SK-N-SH treated with all-trans-retinoic acid at 6 μM for 48 hours (cell line): ENCODE measurements at regions not wholly inside any gene's neighbourhood (a gene's known extent, or its start where the extent isn't known, plus 50 kb on each side); places are given as distances from the start of the nearest gene placed in this dataset.
"Not testable (repeated sequence)": the region's sequence is repeated elsewhere in the genome, so short reads cannot be mapped to it uniquely, and the experiment has no call there.

Experiments
- BACH2 ChIP-seq: fragments of 250-450 bp; sonication (Bioruptor Pico); IDR thresholded peaks from 2 replicates; pipeline ENCODE4 v1.9.0; 2021; ENCODE audit warnings: mild to moderate bottlenecking, borderline replicate concordance
- ISL1 ChIP-seq: fragments of 250-450 bp; sonication (Bioruptor Pico); IDR thresholded peaks from 2 replicates; pipeline ENCODE4 v2.1.2; 2022; ENCODE audit warnings: mild to moderate bottlenecking, moderate library complexity
- ZNF70 ChIP-seq: fragments of 450-650 bp; formaldehyde crosslinking; IDR thresholded peaks from 2 replicates; pipeline ENCODE4 v1.5.0; 2020; ENCODE audit warnings: mild to moderate bottlenecking, moderate library complexity

DNA sequence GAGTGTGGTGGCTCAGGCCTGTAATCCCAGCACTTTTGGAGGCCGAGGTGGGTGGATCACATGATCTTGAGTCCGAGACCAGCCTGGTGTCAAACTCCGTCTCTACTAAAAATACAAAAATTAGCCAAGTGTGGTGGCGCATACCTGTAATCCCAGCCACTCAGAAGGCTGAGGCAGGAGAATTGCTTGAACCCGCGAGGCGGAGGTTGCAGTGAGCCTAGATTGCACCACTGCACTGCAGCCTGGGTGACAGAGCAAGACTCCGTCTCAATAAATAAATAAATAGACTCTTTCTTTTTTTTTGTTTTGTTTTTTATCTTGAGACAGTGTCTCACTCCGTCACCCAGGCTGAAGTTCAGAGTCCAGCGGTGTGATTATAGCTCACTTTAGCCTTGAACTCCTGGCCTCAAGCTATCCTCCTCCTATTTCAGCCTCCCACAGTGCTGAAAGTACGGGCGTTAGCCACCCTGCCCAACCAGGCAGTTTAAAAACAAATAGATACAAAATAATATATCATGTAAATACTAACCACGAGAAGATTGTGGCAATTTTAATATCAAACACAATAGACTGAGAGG, 1158.0 kb upstream of the TMEFF2 start:
- TF ChIP-seq ZNF70, BACH2, ISL1 (CRISPR knock-in tag): not testable (repeated sequence)
